Colonic mucosa (tissue), 4 donors: ENCODE measurements at regions not wholly inside any gene's neighbourhood (a gene's known extent, or its start where the extent isn't known, plus 50 kb on each side); places are given as distances from the start of the nearest gene placed in this dataset.

Experiments used
- DNase-seq: peaks from one replicate; pipeline ENCODE4 v3.0.0-alpha.2; 2020
- H3K27ac ChIP-seq: fragments of 200-600 bp; one replicate; pipeline ENCODE4 v1.8.0; 2021
- H3K27me3 ChIP-seq: fragments of 200-600 bp; one replicate; pipeline ENCODE4 v1.8.0; 2021
- H3K36me3 ChIP-seq: fragments of 200-600 bp; one replicate; pipeline ENCODE4 v1.8.0; 2021
- H3K4me1 ChIP-seq: fragments of 200-600 bp; one replicate; pipeline ENCODE4 v1.8.0; 2021; ENCODE audit warnings: mild to moderate bottlenecking
- H3K4me3 ChIP-seq: fragments of 200-600 bp; one replicate; pipeline ENCODE4 v1.8.0; 2021
- H3K9ac ChIP-seq, 2 donors: one replicate each; pipeline ENCODE4 v1.7.0; 2013; ENCODE audit warnings: control low read depth in 2 of 2, low read depth in 2 of 2, low read length in 2 of 2
- H3K9me3 ChIP-seq: fragments of 200-600 bp; one replicate; pipeline ENCODE4 v1.8.0; 2021
- CTCF ChIP-seq: fragments of 200-600 bp; IDR thresholded peaks from one replicate; pipeline ENCODE4 v1.8.0; 2022; ENCODE audit warnings: antibody characterized with exemption, mild to moderate bottlenecking
- intact Hi-C: fragments of 100-400 bp; cut with DNase I; formaldehyde crosslinking; loops from one replicate; pipeline ENCODE4 v1.14.1; 2022
- donor health status: healthy.
- donor health status: DM: no; HTN: no; CAD: no.
- donor health status: DM: no; HTN: no; CAD: no.

DNA sequence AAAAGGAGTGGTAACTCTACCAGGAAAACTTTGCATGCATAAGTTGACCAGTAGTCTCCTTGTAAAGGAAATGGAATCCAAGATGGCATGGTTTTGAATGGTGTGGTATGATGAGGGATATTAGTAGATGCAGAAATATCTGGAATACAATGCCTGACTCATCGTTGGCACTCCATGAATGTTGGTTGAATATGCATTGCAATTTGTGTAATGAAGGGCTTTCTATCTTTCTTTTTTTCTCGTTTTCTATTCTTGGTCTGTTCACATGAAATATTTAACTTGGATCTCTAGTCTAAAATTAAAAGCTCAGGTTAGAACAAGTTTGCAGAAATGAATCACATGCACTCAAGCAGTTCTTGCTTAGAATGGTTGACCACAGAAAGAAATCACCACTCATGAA lies 195.3 kb upstream of the ADRA1D start:
- no peaks in the 10 kb centered on the region for H3K36me3 ChIP-seq
- no peak overlapping the region for H3K9ac ChIP-seq
- no peaks in the 10 kb centered on the region for H3K4me1 ChIP-seq
- H3K4me3 ChIP-seq, result no peak overlapping the region
- no peak for TF ChIP-seq CTCF
- intact Hi-C loops, result no loop called here
- no peaks in the 10 kb centered on the region for H3K9me3 ChIP-seq
- H3K27me3 ChIP-seq, result no peaks in the 10 kb centered on the region
- no peak for DNase-seq
- H3K27ac ChIP-seq, result no peak overlapping the region

DNA sequence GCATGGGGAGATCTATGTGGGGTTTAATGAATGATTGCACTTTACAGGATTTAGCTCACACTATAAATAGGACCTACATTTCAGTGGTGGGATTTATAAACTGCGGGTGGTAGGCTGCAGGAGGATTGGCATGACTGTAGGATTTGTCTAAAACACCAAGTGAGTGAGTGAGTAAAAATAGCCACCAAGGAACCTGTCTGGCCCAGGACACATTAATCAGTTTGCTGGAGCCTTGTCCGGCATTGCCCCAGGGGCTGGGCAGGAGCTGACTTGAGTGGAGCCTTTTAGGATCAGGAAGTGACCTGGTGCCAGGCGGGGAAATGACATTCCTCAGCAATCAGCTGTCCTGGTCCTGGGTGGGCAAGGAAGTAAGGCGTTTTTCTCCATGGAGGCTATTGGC lies 193.9 kb upstream of the ADRA1D start:
- Histone ChIP-seq H3K9me3 (no peaks in the 10 kb centered on the region), H3K27ac (no peak overlapping the region), H3K9ac (no peak overlapping the region), H3K4me1 (no peaks in the 10 kb centered on the region), H3K27me3 (no peaks in the 10 kb centered on the region), H3K36me3 (no peaks in the 10 kb centered on the region), H3K4me3 (no peak overlapping the region)
- no peak for TF ChIP-seq CTCF
- intact Hi-C loops, result no loop called here
- no peak for DNase-seq

DNA sequence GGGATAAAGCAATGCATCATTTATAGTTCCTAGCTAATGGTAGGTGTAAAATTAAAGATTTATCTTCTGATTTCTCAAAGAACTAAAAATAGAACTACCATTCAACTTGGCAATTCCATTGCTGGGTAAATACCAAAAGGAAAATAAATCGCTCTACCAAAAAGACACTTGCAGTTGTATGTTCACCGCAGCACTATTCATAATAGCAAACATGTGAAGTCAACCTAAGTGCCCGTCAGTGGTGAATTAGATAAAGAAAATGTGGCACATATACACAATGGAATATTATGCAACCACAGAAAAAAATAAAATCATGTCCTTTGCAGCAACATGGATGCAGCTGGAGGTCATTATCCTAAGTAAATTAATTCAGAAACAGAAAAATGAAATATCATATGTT lies 192.8 kb upstream of the ADRA1D start:
- no peak for TF ChIP-seq CTCF
- H3K4me1 ChIP-seq, result no peaks in the 10 kb centered on the region
- H3K27me3 ChIP-seq, result no peaks in the 10 kb centered on the region
- H3K9ac ChIP-seq, result no peak overlapping the region
- intact Hi-C loops, result no loop called here
- DNase-seq, result no peak
- no peak overlapping the region for H3K4me3 ChIP-seq
- H3K27ac ChIP-seq, result no peak overlapping the region
- H3K36me3 ChIP-seq, result no peaks in the 10 kb centered on the region
- H3K9me3 ChIP-seq, result no peaks in the 10 kb centered on the region

DNA sequence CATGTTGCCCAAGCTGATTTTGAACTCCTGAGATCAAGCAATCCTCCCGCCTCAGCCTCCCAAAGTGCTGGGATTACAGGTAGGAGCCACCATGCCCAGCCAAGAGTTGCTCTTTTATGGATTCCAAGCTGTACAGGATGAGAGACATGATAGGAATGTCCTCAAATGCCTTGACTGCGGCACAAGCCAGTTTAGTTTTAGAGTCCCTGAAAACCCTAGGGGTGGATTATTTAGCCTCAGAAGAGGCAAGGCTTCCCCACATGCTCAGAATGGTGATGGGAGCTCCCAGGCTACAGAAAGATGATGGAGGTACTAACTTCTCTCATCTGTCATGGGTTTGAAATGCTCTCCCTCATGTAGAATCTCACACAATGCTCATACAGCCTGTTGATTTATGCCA lies 192.1 kb upstream of the ADRA1D start:
- intact Hi-C loops, result no loop called here
- no peak overlapping the region for H3K4me3 ChIP-seq
- H3K9ac ChIP-seq, result no peak overlapping the region
- H3K9me3 ChIP-seq, result no peaks in the 10 kb centered on the region
- DNase-seq, result no peak
- H3K4me1 ChIP-seq, result no peaks in the 10 kb centered on the region
- no peaks in the 10 kb centered on the region for H3K36me3 ChIP-seq
- H3K27me3 ChIP-seq, result no peaks in the 10 kb centered on the region
- TF ChIP-seq CTCF, result no peak
- no peak overlapping the region for H3K27ac ChIP-seq

DNA sequence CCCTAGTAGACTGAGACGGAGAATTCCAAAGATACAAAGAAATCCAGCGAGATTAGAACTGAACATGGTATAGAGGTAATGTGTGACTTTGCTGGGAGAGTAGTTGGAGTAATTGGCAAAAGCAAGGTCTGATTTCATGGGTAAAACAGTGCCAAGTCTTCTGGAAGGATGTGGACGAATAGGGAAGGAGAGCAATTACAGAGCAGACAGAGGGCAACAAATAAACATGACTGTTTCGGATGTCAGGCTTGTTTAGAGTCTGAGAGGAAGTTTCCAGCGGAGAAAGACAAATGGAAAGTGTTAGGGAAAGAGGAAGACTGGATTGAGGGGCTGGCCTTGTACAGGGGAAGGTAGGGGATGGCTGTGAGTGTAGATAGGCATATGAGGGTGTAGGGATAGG lies 190.4 kb upstream of the ADRA1D start:
- no peaks in the 10 kb centered on the region for H3K9me3 ChIP-seq
- TF ChIP-seq CTCF, result no peak
- intact Hi-C loops, result no loop called here

GRCh38 chr20:4437131-4437530 lies 188.0 kb upstream of the ADRA1D start:
- no peaks in the 10 kb centered on the region for H3K9me3 ChIP-seq
- no peak for DNase-seq
- no peaks in the 10 kb centered on the region for H3K36me3 ChIP-seq
- no peaks in the 10 kb centered on the region for H3K27me3 ChIP-seq
- H3K4me1 ChIP-seq, result no peaks in the 10 kb centered on the region
- no peak overlapping the region for H3K4me3 ChIP-seq
- H3K9ac ChIP-seq, result no peak overlapping the region
- no peak overlapping the region for H3K27ac ChIP-seq
- TF ChIP-seq CTCF, result no peak
- intact Hi-C loops, result no loop called here

More for the DNA sequence above, 190.4 kb upstream of the ADRA1D start:
- Histone ChIP-seq H3K4me3 (no peak overlapping the region), H3K27me3 (no peaks in the 10 kb centered on the region), H3K9ac (no peak overlapping the region), H3K36me3 (no peaks in the 10 kb centered on the region), H3K27ac (no peak overlapping the region), H3K4me1 (no peaks in the 10 kb centered on the region)
- no peak for DNase-seq
